ENCODE measurements at regions not wholly inside any gene's neighbourhood (a gene's known extent, or its start where the extent isn't known, plus 50 kb on each side); places are given as distances from the start of the nearest gene placed in this dataset.

DNA sequence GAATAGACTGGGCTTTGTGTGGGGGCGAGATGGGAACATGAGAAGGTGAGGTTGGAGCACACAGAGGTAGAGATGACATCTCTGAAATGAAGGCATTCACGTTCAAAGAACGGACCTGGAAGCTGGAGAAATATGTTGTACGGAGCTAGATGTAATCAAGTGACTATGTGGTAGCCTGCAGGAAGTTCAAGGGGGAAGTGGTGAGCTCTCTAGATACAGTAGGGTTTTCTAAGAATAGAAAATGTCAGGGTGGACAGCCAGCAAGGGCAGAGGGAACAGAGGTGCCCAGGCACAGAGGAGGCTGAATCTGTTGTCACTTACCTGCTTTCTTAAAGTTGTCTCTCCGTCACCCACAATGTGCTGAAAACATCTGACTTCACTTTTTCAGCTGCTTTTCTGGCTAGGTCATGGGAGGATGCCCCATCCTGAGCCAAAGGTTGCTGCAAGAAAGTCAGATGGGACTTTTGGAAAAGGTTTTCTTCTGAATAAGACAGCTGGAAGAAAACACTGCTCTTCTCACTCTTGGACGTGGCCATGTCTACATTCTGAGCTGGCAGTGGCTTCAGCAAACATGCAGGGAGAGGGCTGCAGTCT, 171.5 kb upstream of the B3GAT1 start:
- DNase-seq (ENCODE audit: low spot score): no peak
- no peak for FAIRE-seq

DNA sequence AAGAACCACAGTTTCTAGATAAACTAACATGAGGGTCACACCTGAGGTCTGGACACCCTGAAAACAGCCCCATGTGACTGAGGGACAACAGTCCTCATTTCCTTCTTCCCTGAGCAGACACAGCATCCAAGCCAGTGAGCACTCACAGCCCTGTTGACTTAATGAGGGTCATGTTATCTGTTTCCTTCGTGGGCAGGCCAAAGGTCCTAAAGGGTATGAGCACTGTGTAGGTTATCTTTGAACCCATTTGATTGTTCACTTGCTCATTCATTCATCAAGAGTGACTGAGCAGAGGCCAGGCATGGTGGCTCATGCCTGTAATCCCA, 170.7 kb upstream of the B3GAT1 start:
- FAIRE-seq (no peak), DNase-seq (ENCODE audit: low spot score) (no peak)

DNA sequence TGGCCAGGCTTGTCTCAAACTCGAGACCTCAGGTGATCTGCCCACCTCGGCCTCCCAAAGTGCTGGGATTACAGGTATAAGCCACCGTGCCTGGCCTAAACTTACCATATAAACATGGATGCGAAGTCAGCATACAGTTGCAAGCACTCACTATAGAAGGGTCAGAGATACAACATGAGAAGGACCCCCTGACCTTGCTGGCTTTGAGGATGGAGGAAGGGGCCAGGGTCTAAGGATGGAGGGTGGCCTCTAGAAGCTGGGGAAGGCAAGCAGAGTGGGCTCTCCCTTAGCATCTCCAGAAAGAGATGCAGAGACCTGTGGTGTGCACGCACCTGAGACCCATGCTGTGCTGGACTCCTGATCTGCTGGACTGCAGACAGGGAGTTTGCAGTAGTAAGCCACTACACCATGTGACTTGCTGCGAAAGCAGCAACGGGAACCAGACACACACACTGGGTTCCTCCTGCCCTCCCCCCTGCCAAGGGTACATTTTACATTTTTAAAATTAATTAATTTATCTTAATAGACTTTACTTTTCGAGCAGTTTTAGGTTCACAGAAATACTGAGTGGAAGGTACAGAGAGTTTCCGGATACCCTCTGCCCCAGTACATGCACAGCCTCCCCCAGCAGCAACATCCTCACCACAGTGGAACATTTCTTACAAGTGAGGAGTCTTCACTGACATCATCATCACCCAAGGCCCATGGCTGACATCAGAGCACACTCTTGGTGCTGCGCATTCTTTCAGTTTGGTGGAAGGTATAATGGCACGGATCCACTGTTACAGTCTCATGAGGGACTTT, 170.1 kb upstream of the B3GAT1 start:
- FAIRE-seq: no peak

DNA sequence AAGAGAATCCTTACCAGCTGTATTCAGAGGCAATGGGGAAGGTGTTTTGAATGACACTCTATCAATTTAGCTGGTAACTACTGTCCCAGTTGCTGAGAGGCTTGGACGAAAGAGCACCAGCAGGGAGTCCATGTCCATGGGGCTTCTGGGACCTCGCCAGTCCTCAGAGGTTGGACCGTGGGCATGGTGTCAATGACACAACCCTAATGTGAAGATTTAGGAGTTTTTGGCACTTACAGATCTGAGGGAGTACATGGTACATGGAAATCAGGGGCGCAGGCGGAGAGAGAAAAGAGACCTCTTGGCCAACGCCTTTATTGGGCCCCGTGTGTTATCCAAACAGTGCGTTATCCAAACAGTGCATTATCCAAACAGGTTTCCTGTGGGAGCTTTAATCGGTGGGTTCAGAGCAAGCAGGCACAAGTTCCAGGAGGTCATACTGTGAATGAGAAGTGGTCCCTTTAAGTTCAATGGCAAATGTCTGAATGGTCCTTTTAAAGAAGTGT, 169.1 kb upstream of the B3GAT1 start:
- FAIRE-seq (no peak), DNase-seq (ENCODE audit: low spot score) (no peak)

More for the DNA sequence above, 170.1 kb upstream of the B3GAT1 start:
- DNase-seq (ENCODE audit: low spot score): no peak

DNA sequence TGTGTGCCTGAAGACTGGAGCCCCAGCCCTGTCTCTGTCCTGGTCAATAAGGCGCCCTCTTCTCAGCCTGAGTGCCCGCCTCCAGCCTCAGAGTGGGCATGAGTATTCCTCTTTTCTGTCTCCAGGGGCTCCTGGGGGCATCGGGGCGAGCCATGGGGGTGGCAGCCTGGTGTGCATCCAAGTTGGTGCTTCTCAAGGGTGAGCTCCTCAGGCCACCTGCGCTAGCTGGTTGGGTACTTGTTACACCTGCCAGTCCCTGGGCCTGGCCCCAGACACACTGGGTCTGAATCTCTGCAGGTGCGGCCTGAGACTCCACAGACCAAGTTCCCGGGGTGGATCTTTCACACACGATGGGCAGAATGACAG, 168.6 kb upstream of the B3GAT1 start:
- no peak for FAIRE-seq

DNA sequence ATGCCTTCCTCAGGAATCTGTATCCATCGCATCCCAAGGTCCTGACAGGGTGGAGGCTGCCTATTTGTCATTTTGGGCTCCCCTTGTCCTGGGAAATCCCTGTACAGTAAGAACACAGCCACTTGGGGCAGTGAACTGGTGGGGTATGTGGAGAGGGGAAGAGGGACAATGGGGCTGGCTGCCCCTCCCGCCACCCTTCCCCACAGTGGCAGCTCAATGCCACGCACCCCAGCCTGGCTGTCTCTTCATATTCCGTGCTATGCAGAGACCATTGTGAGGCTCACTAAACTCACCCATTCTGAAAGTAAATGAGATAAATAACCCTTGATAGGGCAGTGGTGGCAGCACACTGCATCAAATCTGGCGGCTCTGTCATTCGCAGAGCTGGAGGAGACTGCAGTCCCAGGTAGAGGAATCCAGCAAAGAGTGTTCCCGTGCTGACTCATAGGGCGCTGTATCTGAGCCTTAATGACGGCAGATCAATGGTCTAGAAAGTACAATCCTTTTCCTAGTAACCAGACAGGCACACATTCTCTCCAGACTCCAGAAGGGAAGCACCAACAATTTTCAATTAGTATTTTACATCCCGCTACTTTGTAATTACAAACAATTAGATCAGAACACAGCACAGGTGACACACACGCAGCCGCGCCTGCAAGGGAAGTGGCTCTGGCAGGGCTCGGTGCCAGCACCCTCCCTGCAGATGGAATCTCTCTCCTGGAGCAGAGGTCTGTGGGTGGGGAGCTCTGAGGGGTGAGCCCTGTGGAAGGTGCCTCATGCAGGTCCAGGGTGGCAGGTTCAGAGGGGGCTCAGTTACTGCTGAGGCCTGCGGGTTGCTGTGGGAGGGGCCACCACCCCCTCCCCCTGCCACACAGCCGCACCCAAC, 167.9 kb upstream of the B3GAT1 start:
- no peak for DNase-seq (ENCODE audit: low spot score)
- no peak for FAIRE-seq

More for the DNA sequence above, 168.6 kb upstream of the B3GAT1 start:
- no peak for DNase-seq (ENCODE audit: low spot score)

DNA sequence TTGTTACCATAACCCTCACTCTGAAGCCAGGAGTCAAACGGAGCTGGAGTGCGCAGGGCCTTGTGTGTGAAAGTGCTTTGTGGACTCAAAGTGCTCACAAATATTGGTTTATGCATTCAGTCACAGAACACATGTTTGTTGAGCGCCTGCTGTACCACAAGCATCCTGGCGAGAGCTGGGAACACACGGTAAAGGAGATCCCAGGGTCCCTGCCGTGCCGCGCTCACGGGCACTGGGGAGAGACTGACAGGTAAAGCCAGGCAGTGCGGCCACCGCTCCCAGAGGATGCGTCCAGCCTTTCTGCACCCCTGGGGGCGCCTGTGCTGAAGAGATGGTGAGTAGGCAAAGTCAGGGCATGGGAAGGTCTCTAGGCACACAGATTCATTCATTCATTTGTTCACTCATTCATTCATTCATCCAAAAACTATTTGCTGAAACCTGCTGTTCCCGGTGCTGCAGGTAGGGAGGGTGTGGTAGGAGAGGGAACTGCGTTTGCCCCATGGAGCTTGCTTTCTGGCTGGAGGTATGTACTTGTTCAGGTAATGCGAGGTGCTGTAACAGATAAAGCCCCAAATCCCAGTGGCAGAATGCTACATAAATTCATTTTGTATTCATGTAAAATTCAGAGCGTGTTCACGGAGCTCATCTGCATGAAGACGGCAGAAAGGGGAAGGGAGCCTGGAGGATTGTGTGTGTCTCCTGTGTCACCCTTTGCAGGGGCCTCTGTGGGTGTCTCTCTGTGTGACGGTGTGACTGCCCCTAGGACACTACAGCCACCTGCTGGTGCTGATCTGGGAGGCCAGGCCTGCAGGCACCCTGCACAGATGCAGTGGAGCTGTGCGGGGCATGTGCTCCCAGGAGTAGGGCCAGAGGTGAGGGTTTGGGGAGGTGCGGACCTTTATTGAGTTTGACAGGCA, 167.0 kb upstream of the B3GAT1 start:
- DNase-seq (ENCODE audit: low spot score) (no peak), FAIRE-seq (no peak)

DNA sequence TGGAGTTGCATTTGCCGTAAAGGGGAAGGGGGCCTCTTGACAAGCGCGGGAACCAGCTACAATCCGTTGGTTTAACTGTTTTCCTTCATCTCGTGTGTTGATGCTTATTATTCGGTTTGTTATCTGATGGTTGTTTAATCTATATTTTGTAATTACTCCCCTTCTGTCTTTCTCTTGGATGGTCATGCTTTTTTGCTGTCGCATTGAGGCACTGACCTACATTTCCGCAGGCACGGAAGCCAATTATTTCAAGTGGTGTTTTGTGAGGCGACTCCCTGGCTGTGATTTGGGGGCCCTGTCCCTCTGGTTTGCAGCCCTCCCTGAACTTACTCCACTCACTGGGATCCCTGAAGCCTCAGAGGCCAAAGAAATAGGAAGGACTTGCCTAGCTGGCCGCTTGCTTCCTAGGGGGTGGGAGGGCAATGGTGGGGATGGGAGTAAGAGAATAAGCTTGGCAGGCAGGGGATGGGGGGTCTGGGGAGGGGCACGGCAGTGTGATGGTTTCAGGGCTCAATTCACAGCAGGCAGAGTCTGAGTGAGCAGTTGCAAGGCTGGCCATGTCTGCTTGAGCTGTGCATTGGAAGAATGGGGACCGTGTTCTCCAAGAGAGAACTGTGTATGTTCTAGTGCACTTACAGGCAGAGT, 165.8 kb upstream of the B3GAT1 start:
- FAIRE-seq (no peak), DNase-seq (ENCODE audit: low spot score) (no peak)

DNA sequence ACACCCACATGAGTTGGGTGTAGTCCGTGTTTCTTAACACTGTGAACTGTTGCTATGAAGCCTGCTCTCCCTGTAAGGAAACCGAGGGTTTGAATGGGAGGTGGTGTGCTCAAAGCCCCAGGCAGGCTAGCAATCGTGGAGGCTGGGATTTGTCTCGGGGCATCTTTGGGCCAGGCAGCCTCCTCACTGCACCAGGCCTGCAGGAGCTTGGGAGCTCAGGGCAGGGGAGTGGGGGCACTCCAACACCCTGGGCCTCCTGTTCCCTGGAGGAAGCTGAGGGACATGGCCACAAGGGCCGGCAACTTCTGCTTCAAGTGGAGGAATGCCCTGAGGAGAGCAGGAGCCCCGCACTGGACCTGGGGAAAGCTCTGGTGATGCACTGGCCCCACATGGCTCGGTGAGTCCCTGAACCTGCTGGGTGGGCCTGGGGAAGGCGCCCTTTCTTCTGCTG, 164.7 kb upstream of the B3GAT1 start:
- DNase-seq (ENCODE audit: low spot score): no peak
- no peak for FAIRE-seq

DNA sequence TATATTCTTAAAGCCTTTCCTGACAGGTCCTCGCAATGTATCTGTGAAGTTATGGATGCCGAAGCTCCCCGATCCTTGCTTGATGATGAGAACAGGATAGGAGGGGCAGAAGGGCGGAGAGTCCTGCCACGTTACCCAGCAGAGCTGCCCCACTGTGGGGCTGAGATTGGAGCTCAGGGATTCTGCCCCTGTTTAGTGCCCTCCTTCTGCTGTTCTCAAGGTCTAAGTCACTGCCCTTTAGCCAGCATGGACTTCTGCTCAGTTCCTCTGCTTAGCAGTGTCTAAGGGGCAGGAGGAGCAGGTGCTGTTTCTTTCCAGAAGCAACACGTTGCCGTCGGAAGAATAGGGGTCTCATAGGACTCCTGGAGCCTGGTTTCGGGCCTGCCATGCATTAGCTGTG, 164.2 kb upstream of the B3GAT1 start:
- FAIRE-seq: no peak
- no peak for DNase-seq (ENCODE audit: low spot score)

DNA sequence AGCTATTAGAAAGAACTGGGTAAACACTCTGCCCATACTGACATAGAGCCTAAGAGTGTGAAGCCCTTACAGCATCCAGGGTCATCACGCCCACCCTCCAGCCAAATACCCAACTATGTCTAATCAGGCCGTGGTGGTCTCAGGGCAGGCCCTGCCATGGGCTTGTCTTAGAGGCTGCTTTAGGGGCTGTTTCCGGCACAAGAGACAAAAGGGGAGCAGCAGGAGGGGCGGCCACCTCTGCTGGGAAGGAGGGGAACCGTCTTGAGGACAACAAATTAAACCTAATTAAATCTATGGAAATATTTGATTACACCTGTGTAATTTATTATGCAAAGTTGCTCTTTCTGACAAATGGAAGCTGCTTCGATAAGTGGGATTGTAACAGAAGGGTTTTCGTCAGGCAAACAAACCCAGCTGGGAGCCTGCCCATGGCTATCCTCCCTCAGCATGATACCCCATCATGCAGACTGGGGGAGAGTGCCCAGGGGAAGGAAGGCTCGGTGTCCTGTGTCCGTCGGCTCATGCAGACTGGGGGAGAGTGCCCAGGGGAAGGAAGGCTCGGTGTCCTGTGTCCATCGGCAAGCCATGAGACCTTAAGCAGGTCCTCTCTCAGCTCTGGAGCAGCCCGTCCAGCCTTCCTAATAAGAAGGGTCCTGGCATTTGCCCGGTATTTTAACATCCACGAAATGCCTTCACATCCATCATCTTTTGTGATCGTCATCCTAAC, 163.6 kb upstream of the B3GAT1 start:
- no peak for FAIRE-seq
- no peak for DNase-seq (ENCODE audit: low spot score)

DNA sequence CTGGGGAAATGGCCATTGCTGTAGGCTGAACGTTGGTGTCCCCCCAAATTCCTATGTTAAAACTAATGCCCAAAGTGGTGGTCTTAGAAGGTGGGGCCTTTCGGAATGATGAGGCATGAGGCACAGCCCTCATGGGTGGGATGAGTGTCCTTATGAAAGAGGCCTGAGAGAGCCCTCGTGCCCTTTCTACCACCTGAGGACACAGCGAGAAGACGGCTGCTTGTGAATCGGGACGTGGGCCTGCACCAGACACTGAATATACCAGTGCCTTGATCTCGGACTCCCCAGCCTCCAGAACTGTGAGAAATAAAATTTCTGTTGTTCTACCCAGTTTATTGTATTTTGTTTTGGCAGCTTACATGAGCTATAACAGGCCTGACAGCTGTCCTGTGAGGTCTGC, 162.9 kb upstream of the B3GAT1 start:
- DNase-seq (ENCODE audit: low spot score) (no peak), FAIRE-seq (no peak)

DNA sequence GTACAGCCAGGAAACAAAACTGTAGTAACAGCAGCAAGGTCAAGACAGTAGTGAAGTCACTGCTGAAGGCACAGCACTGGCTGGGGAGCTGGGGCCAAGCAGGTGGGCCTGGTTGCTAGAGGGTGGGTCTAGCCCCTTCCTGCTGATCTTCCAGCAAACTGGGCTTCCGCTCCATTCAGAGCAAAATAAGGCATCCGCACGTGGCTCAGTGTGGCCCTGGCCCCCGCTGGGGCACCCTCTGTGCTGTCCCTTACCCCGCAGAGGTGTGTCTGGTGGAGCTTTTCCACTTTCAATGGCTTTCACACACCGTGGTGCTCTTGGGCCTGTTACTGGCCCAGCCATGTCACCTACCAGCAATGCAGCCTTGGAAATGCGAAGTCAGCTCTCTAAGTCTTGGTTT, 162.4 kb upstream of the B3GAT1 start:
- no peak for FAIRE-seq
- no peak for DNase-seq (ENCODE audit: low spot score)

DNA sequence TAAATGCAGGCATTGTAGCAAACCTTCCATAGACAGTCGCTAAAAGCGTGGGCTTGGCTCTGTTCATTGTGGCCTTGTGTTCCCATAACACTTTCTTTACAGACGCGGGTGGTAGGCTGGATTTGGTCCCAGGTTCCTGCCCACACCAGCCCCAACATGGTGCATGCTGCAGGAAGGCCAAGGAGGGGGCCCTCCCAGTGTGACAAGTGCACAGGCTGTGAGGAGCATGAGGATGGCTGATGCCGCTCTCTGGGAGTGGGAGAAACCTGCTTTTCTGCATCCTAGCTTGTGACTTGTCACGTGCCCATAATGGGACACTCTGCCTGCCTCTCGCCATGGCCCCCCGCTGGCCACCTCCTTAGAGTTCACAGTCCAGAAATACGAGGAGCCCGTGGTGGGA, 161.8 kb upstream of the B3GAT1 start:
- DNase-seq (ENCODE audit: low spot score): no peak
- FAIRE-seq: no peak

DNA sequence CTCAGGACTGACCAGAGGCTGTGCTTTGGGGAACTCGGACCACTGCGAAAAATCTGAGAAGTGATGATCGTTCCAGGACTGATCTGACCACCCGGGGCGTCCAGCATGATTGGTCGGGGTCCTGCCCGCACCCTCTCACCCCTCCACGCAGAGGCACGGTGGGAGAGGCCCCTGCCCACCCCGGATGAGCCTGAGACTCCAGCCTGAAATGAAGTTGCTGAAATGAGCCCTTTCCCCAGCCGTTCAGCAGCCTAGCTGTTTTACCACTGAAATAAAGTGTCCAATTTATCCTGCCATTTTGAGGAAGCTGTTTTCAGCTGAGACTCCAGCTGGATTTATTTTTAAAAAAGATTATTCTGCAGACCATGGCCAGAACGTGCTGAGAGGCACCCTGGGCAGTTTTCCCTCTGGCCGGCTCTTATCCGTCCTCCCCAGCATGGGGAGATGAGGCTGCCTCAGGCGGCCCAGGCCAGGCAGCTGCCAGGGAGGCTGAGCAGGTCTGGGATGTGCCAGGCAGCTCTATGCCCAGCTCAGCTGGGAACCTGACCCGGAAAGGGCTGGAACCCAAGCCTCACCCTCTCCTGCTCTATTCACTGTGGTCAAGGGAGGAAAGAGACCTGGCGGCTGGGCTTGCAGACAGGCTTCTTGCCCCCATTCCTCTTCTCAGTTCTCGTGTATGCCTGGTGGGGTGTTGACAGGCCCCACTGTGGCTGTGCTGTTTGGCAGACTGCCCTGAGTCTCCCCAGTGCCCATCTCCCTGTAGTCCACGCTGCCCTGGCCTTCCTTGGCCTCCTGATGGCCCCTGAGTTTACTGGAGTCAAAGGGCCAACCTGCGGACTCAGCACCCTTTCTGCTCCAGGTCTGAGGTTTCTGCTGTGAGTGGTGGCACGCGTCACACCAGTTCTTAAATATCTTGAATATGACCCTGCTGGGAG, 161.0 kb upstream of the B3GAT1 start:
- no peak for FAIRE-seq
- DNase-seq (ENCODE audit: low spot score): no peak

DNA sequence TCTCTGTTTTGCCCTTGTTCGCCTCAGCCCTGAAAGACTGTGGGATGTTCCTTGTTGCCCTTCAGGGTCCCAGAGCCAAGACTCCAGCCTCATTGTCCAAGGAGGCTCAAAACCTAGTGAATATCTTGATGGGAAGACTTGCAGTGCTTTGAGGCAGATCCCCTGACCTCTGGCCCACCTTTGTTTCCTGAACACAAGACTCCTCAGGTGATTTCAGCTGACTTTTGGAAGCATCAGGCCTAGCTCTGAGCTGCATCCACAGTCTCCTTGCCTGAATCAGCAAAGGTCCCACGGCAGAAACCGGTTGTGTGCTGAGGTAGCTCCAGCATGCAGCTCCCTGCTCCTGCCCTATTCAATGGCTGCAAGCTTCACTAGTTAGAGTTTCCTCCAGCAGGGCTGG, 159.3 kb upstream of the B3GAT1 start:
- DNase-seq (ENCODE audit: low spot score) (no peak), FAIRE-seq (no peak)

DNA sequence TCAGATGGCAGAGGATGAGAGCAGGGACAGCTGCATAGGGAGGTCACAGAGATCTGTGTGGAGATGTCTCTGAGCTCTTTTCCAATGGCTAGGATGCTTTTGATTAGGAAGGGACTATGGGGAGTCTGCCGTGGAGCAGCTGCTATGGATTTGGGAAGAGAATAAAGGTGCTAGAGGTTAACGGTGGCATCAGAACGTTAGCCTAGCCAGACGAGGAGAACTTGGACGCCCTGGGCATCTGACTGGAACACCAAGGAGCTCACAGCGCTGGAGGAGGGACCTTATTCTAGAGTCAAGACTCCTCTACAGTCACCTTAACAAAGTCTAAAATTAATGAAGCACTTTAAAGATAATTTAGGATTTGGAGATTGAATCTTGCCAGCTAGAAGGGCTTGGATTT, 157.2 kb upstream of the B3GAT1 start:
- no peak for DNase-seq (ENCODE audit: low spot score)
- no peak for FAIRE-seq

DNA sequence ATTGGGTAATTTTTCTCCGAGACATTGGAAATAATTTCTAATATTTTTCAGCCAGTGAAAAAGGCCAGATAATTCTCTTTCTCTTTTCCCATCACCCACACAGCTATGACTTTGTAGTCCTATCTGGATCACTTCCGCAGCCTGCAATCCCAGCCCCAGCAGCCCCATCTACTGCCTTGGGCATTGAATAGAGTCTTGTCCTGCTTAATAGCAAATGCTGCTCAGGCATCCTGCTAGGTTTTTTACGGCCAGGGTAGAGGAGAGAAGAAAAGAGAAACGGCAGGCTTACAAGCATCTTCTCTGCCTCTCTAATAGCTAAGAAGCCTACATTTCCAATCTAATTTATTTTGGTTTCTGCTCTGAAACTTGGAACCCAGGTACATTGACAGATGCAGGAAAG, 154.3 kb upstream of the B3GAT1 start:
- FAIRE-seq (no peak), DNase-seq (ENCODE audit: low spot score) (no peak)

DNA sequence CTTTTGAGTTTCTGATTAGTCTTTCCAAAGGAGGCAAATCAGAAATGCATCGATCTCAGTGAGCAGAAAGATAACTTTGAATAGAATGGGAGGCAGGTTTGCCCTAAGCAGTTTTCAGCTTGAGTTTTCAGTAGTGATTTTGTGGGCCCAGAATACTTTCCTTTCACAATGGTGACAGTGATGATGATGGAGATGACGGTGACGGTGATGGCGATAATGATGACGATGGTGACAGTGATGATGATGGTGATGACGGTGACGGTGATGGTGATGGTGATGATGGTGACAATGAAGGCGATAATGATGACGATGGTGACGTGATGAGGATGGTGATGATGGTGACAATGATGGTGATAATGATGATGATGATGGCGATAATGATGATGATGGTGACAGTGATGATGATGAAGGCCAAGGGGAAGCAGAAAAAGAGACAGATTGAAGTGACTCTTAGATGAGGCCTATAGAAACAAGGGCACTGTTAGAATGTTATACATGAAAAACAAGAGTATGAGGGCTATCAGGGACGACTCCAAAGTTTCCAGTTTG, 153.4 kb upstream of the B3GAT1 start:
- DNase-seq (ENCODE audit: low spot score) (no peak), FAIRE-seq (no peak)
